Colonic mucosa (tissue), 4 donors: ENCODE measurements at regions not wholly inside any gene's neighbourhood (a gene's known extent, or its start where the extent isn't known, plus 50 kb on each side); places are given as distances from the start of the nearest gene placed in this dataset.
"Not testable (repeated sequence)": the region's sequence is repeated elsewhere in the genome, so short reads cannot be mapped to it uniquely, and the experiment has no call there.

Experiments used
- DNase-seq: peaks from one replicate; pipeline ENCODE4 v3.0.0-alpha.2; 2020
- H3K27ac ChIP-seq: fragments of 200-600 bp; one replicate; pipeline ENCODE4 v1.8.0; 2021
- H3K27me3 ChIP-seq: fragments of 200-600 bp; one replicate; pipeline ENCODE4 v1.8.0; 2021
- H3K36me3 ChIP-seq: fragments of 200-600 bp; one replicate; pipeline ENCODE4 v1.8.0; 2021
- H3K4me1 ChIP-seq: fragments of 200-600 bp; one replicate; pipeline ENCODE4 v1.8.0; 2021; ENCODE audit warnings: mild to moderate bottlenecking
- H3K4me3 ChIP-seq: fragments of 200-600 bp; one replicate; pipeline ENCODE4 v1.8.0; 2021
- H3K9ac ChIP-seq, 2 donors: one replicate each; pipeline ENCODE4 v1.7.0; 2013; ENCODE audit warnings: control low read depth in 2 of 2, low read depth in 2 of 2, low read length in 2 of 2
- H3K9me3 ChIP-seq: fragments of 200-600 bp; one replicate; pipeline ENCODE4 v1.8.0; 2021
- intact Hi-C: fragments of 100-400 bp; cut with DNase I; formaldehyde crosslinking; loops from one replicate; pipeline ENCODE4 v1.14.1; 2022
- TF ChIP-seq, protein P1 (sequence below): fragments of 200-600 bp; IDR thresholded peaks from one replicate; pipeline ENCODE4 v1.8.0; 2022; ENCODE audit warnings: antibody characterized with exemption, mild to moderate bottlenecking
- donor health status: healthy.
- donor health status: DM: no; HTN: no; CAD: no.
- donor health status: DM: no; HTN: no; CAD: no.

DNA sequence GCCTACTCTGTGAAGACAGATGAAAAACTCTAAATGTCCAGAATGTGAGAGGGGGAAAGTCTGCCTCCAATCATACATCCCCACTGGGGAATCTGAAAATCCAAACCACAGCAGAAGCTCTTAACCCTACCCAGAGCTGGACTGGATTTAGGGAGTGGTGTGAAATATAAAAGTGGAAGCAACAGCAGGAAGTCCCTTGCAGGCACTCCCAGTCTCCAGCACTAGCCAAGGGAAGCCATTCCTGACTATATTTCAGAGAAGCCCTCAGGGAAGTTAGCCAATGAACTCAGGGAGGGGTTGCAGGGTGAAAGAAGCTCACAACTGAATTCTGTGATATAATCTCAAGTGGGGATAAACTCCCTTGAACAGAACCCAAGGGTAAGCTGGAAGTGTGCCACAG lies 51.5 kb downstream of the CRPPA start:
- Histone ChIP-seq H3K4me1 (no peaks in the 10 kb centered on the region), H3K27ac (peak overlapping the region; percentile 17), H3K36me3 (no peaks in the 10 kb centered on the region), H3K9me3 (no peaks in the 10 kb centered on the region), H3K4me3 (no peak overlapping the region), H3K27me3 (no peaks in the 10 kb centered on the region), H3K9ac (no peak overlapping the region)
- peak; percentile 20 for DNase-seq
- intact Hi-C loops: no loop called here
- TF ChIP-seq, protein P1, sequence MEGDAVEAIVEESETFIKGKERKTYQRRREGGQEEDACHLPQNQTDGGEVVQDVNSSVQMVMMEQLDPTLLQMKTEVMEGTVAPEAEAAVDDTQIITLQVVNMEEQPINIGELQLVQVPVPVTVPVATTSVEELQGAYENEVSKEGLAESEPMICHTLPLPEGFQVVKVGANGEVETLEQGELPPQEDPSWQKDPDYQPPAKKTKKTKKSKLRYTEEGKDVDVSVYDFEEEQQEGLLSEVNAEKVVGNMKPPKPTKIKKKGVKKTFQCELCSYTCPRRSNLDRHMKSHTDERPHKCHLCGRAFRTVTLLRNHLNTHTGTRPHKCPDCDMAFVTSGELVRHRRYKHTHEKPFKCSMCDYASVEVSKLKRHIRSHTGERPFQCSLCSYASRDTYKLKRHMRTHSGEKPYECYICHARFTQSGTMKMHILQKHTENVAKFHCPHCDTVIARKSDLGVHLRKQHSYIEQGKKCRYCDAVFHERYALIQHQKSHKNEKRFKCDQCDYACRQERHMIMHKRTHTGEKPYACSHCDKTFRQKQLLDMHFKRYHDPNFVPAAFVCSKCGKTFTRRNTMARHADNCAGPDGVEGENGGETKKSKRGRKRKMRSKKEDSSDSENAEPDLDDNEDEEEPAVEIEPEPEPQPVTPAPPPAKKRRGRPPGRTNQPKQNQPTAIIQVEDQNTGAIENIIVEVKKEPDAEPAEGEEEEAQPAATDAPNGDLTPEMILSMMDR: no peak

- H3K4me3 ChIP-seq, intact Hi-C loops, H3K27me3 ChIP-seq, H3K9me3 ChIP-seq, H3K36me3 ChIP-seq, H3K9ac ChIP-seq, H3K4me1 ChIP-seq: not testable (repeated sequence)
- H3K27ac ChIP-seq: peak overlapping the region; percentile 17
- peak; percentile 21 for DNase-seq
Measured at GRCh38 chr7:16369309-16369708, 52.0 kb downstream of the CRPPA start.

DNA sequence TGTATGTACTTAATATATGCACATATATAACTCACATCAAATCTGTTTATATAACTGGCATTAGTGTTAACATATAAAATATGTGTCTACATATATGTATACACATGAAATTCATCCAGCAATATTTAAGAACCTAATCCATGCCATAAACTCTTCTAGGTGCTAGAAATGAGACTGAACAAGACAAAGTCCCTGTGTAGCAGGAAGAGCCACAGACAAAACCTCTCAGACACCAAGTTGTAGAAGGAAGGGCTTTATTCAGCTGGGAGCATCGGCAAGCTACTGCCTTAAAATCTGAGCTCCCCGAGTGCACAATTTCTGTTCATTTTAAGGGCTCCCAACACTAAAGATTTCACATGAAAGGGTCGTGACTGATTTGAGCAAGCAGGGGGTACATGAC lies 52.5 kb downstream of the CRPPA start:
- Histone ChIP-seq H3K27ac (peak overlapping the region; percentile 17), H3K9ac (no peak overlapping the region), H3K4me3 (no peak overlapping the region), H3K9me3 (no peaks in the 10 kb centered on the region), H3K36me3 (no peaks in the 10 kb centered on the region), H3K27me3 (no peaks in the 10 kb centered on the region), H3K4me1 (no peaks in the 10 kb centered on the region)
- TF ChIP-seq, protein P1: no peak
- no peak for DNase-seq
- intact Hi-C loops: no loop called here

GRCh38 chr7:16367115-16367514 lies 54.2 kb downstream of the CRPPA start:
- Histone ChIP-seq H3K36me3 (no peaks in the 10 kb centered on the region), H3K27me3 (no peaks in the 10 kb centered on the region), H3K4me3 (no peak overlapping the region), H3K9me3 (no peaks in the 10 kb centered on the region), H3K4me1 (no peaks in the 10 kb centered on the region), H3K9ac (no peak overlapping the region), H3K27ac (no peak overlapping the region)
- intact Hi-C loops: no loop called here
- TF ChIP-seq, protein P1: no peak
- no peak for DNase-seq

DNA sequence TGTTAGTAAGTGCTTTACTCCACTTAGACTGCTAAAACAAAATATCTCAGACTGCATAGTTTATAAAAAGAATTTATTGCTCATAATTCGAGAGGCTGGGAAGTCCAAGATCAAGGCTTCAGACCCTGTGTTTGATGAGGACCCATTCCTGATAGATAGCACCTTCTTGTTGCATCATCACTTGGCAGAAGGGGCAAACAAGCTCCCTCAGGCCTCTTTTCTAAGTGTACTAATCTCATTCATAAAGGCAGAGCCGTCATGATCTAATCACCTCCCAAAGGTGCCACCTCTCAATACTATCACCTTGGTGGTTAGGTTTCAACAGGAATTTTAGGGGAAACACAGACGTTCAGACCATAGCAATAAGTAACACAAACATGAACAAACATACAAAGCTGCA lies 55.4 kb downstream of the CRPPA start:
- Histone ChIP-seq H3K36me3 (no peaks in the 10 kb centered on the region), H3K4me3 (no peak overlapping the region), H3K27ac (no peak overlapping the region), H3K9ac (no peak overlapping the region), H3K27me3 (no peaks in the 10 kb centered on the region), H3K4me1 (no peaks in the 10 kb centered on the region), H3K9me3 (no peaks in the 10 kb centered on the region)
- intact Hi-C loops: no loop called here
- DNase-seq: no peak
- TF ChIP-seq, protein P1: no peak

- Histone ChIP-seq H3K36me3 (no peaks in the 10 kb centered on the region), H3K4me1 (no peaks in the 10 kb centered on the region), H3K27me3 (no peaks in the 10 kb centered on the region), H3K9ac (no peak overlapping the region), H3K9me3 (no peaks in the 10 kb centered on the region), H3K4me3 (no peak overlapping the region), H3K27ac (no peak overlapping the region)
- intact Hi-C loops: no loop called here
- no peak for DNase-seq
- TF ChIP-seq, protein P1: no peak
Measured at GRCh38 chr7:16365177-16365576, 56.2 kb downstream of the CRPPA start.
